ENCODE measurements at regions not wholly inside any gene's neighbourhood (a gene's known extent, or its start where the extent isn't known, plus 50 kb on each side); places are given as distances from the start of the nearest gene placed in this dataset.

DNA sequence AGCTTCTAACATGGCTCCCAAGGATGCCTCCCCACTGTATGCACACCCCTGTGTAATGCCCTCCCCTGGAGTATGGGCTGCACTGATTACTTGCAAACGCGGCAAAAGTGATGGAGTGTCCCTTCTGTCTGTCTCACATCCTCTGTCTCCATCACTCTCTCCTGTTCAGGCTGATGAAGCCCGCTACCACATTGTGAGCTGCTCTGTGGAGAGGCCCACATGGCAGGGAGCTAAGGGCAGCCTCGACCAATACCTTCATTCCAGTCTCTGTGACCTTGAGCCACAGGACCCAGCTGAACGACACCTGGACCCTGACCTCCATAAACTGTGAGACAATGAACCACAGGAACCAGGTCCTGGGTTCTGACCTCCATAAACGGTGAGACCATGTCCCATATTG is 154.1 kb upstream of the ETV3 start:
- TF ChIP-seq SUZ12 (IDR thresholded peaks at IDR 0.05; ENCODE audit: extremely low read depth, insufficient read depth, insufficient read length) (no peak), ZNF274 (IDR thresholded peaks at IDR 0.05; ENCODE audit: low read depth, low read length) (no peak)
